ENCODE measurements at regions not wholly inside any gene's neighbourhood (a gene's known extent, or its start where the extent isn't known, plus 50 kb on each side); places are given as distances from the start of the nearest gene placed in this dataset.

DNA sequence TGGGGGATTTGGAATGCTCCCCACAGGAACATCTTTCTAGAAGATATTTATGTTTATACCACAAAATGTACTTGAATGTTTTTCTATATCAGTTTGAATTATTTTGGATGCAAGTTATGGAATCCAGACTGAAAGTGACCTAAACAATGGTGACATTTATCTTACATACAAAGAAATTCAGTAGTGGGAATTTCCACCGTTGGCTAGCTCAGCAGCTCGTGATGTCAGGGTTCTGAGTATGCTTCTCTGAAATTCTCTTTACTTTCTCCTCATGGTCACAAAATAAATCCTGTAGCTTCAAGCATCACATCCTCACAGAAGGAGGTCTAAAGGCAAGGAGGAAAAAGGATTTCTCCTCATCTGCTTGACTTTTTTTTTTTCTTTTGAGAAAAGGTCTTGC, 105.3 kb downstream of the AKAIN1 start:
- TF ChIP-seq, protein P1, sequence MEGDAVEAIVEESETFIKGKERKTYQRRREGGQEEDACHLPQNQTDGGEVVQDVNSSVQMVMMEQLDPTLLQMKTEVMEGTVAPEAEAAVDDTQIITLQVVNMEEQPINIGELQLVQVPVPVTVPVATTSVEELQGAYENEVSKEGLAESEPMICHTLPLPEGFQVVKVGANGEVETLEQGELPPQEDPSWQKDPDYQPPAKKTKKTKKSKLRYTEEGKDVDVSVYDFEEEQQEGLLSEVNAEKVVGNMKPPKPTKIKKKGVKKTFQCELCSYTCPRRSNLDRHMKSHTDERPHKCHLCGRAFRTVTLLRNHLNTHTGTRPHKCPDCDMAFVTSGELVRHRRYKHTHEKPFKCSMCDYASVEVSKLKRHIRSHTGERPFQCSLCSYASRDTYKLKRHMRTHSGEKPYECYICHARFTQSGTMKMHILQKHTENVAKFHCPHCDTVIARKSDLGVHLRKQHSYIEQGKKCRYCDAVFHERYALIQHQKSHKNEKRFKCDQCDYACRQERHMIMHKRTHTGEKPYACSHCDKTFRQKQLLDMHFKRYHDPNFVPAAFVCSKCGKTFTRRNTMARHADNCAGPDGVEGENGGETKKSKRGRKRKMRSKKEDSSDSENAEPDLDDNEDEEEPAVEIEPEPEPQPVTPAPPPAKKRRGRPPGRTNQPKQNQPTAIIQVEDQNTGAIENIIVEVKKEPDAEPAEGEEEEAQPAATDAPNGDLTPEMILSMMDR (IDR thresholded peaks at IDR 0.05): no peak
- FAIRE-seq (no peak), ATAC-seq (no peak), DNase-seq (no peak)
- Histone ChIP-seq H3K36me3 (no peaks in the 10 kb centered on the region), H3K4me1 (no peaks in the 10 kb centered on the region), H3K27me3 (no peaks in the 10 kb centered on the region), H3K27ac (no peak overlapping the region), H3K4me3 (no peak overlapping the region), H3K9me3 (no peaks in the 10 kb centered on the region)
- intact Hi-C loops (cut with DNase I): no loop called here
- 51 to 67% methylated on average over 2 of the region's 2 CpGs for WGBS, 2 donors

GRCh38 chr18:5075297-5075696, 121.8 kb downstream of the AKAIN1 start:
- intact Hi-C loops (cut with DNase I): loop anchor here in 1 of 3 donors (10.0 kb wide), 1 partner anchor 1420 kb away; no protein-coding TSS in a partner anchor
- FAIRE-seq (no peak), DNase-seq (no peak), ATAC-seq (no peak)
- Histone ChIP-seq H3K4me3 (no peak overlapping the region), H3K27me3 (peaks cover 0 to under 1% (median 0%) of the 10 kb centered on the region in 4 donors), H3K27ac (no peak overlapping the region), H3K36me3 (no peaks in the 10 kb centered on the region), H3K9me3 (no peaks in the 10 kb centered on the region), H3K4me1 (no peaks in the 10 kb centered on the region)
- 34% methylated on average over 3 of the region's 3 CpGs for WGBS, 2 donors
- TF ChIP-seq, protein P1 (IDR thresholded peaks at IDR 0.05): no peak

DNA sequence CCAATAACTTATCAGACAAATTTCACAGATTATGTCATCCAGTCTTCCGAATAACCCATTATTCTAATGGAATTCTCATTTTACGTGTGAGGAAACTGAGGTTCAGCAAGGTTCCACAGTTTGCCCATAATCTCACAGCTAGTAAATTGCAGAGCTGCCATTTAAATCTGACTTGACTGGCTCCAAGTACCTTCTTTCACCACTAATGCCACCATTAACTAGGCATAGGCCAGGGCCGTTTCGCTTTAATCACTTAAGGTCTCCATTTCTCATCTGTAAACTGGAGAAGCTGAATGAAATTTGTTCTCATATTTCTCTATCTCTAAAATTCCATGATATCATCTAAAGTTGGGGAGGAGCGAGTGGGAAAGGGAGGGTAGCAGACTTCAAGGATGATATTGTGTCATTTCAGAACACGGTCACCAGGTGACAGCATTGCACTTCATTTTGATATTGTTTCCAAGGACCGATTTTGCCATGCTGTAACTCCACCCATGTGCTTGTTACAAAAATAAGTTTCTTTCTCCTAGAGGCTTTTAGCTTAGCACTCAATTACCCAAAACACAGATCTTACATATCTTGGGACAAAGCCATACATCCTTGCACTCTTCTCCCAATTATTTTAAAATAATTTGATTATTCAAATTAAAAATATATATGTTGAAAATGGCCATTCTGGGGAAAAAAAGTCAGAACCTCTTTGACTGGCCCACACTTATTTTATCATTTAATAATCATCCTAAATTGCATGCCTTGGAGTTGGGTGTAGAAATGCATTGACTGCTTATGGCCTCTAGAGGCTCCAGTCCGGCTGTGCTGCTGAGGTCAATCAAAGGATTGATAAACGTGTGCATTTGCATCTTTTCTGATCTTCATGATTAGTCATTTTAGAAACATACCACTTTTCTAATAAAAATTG, 123.8 kb downstream of the AKAIN1 start:
- peak; percentile 48 to 90 (median 82) for ATAC-seq
- no peak for FAIRE-seq
- intact Hi-C loops (cut with DNase I): loop anchor here in 1 of 3 donors (10.0 kb wide), 1 partner anchor 1422 kb away; no protein-coding TSS in a partner anchor
- WGBS, 2 donors: 31% methylated on average over 9 of the region's 9 CpGs
- DNase-seq: no peak
- no peaks in the 10 kb centered on the region for H3K9me3 ChIP-seq
- no peak overlapping the region for H3K4me3 ChIP-seq
- H3K4me1 ChIP-seq: no peaks in the 10 kb centered on the region
- TF ChIP-seq, protein P1 (IDR thresholded peaks at IDR 0.05): peak in 2 of 4 donors; percentile 10 to 18
- no peak overlapping the region for H3K27ac ChIP-seq
- H3K36me3 ChIP-seq: no peaks in the 10 kb centered on the region
- no peaks in the 10 kb centered on the region for H3K27me3 ChIP-seq

DNA sequence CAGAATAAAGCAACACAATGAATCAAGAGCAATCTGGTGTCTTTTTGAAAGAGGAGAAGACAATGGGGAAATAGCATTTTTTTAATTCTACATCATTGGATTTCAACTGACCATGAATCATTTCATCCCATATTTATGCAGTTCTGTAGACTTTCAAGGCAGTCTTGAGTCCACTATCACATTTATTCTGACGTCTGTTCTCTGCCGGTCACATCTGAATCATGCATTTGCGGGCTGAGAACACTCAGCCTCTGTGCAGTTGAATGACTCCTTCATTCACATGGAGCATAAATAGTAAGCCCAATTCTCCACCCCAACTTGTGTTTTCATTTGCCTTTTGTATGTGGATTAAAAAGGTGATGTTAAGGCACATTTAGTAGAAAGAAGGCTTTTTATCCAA, 128.2 kb downstream of the AKAIN1 start:
- ATAC-seq: no peak
- 70 to 84% methylated on average over 3 of the region's 3 CpGs for WGBS, 2 donors
- intact Hi-C loops (cut with DNase I): no loop called here
- no peak overlapping the region for H3K4me3 ChIP-seq
- no peak for DNase-seq
- no peaks in the 10 kb centered on the region for H3K27me3 ChIP-seq
- no peaks in the 10 kb centered on the region for H3K36me3 ChIP-seq
- no peak overlapping the region for H3K27ac ChIP-seq
- no peaks in the 10 kb centered on the region for H3K9me3 ChIP-seq
- H3K4me1 ChIP-seq: no peaks in the 10 kb centered on the region
- TF ChIP-seq, protein P1 (IDR thresholded peaks at IDR 0.05): no peak
- no peak for FAIRE-seq
